Stimulated activated CD4-positive, alpha-beta T cell treated with anti-CD3 and anti-CD28 coated beads, Interleukin-4, amount 100 ng/mL, for 1 hour (primary cell): ENCODE measurements at regions not wholly inside any gene's neighbourhood (a gene's known extent, or its start where the extent isn't known, plus 50 kb on each side); places are given as distances from the start of the nearest gene placed in this dataset.

Experiments
- DNase-seq: peaks from one replicate; pipeline ENCODE4 v3.0.0-alpha.2; 2020

GRCh38 chr16:86203557-86204275 is 304.8 kb downstream of the IRF8 start:
- DNase-seq, result no peak

- no peak for DNase-seq
These were observed 304.6 kb upstream of the FOXF1 start for GRCh38 chr16:86205521-86206245.

DNA sequence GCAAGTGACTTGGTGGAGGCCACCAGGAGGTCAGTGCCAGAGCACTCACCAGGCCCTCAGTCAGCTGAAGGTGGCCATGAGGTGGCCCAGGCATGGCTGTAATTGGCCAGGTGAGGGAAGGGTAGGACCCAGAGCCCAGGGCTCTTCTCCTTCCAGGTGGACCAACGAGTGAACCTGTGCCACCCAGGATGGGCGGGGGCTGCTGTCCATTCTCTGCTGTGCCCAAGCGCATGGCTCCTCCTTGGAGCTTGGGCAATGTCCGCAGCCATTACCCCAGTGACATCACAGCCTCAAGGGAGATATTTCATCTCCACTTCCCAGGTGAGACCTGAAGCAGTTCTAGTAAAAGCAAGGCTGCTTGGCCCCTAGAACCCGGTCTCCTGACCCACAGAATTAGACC is 303.0 kb upstream of the FOXF1 start:
- no peak for DNase-seq

DNA sequence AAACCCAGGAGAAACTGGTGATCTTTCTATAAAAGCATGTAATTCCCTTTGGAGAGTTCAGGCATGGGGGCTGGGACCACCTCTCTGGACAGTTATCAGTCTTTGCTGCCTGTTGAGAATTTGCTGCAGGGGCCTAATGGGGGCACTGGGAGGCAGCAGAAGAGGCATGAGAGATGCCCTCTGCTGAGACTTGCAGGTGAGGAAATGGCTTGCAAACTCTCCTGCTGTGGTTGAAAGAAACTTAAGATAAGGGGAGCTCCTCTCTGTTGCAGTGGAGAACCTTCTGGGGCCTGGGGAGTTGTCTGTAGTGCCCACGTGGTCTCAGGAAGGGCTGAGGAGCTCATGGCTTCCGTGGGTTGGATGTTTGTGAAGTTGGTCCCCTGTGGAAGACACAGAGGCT is 301.1 kb upstream of the FOXF1 start:
- no peak for DNase-seq

GRCh38 chr16:86210403-86211193 is 299.7 kb upstream of the FOXF1 start:
- DNase-seq, result no peak

GRCh38 chr16:86211265-86211664 is 299.1 kb upstream of the FOXF1 start:
- DNase-seq, result no peak

GRCh38 chr16:86211800-86212199 is 298.5 kb upstream of the FOXF1 start:
- no peak for DNase-seq

- no peak for DNase-seq
These were observed 297.5 kb upstream of the FOXF1 start for GRCh38 chr16:86212706-86213436.

DNA sequence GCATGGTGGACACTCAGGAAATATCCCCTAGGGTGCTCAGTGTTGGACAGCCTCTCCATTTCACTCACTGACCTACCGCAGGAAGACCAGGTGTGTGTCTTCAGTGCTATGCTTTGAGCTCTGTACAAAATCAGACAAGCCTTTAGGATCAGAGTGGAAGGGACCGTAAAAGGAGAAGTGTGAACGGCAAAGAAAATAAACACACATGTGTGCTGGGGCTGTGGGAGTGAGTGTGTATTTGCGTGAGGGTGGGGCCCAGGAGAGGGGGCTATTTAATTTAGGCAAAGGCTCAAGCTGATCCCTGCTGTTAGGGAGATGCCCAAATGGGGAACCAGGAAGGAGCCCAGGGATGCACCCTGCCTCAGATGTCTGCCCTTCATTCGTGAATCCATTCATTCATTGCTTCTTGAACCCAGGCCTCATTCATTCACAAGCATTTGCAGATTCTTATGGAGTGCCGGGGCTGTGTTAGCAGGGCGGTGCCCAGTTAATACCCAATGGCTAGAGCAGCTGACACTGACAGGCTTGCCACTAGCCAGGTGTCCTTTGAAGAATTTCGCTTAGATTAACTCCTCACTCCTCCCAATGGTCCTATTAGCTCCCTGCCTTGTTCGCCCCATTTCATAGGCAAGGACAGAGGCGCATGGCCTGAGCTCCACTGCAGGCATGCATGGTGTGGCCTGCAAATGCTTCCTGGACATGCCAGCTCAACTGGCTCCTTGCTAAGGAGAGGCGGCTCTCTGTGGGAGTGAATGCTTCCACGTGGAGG is 296.7 kb upstream of the FOXF1 start:
- no peak for DNase-seq

GRCh38 chr16:86214326-86215232 is 295.7 kb upstream of the FOXF1 start:
- no peak for DNase-seq

DNA sequence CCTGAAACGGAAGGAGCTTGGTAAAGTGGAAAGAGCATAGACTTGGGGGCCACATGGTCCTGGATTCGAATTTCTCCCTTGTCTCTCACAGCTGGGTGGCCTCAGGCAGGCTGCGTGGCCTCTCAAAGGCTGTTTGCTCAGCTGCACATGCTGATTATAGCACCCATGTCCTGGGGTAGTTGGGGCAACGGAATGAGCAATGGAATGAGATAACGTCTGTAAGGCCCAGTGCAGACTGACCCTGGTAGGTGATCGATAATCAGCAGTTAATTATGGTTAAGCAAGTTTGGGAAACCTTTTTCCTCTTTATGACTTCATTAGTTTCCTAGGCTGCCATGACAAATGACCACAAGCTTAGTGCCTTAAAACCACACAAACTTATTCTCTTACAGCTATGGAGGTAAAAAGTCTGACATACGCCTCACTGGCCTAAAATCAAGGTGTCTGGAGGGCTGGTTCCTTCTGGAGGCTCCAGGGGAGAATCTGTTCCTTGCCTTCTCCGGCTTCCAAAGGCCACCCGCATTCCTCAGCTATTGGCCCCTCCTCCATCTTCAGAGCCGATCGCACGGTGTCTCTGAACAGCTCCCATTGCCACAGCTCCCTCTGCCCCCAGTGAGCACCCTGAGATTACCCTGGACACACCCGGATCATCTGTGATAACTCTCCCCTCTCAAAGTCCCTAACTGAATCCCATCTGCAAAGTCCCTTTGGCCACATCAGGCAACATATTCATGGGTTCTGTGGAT is 294.9 kb upstream of the FOXF1 start:
- no peak for DNase-seq

DNA sequence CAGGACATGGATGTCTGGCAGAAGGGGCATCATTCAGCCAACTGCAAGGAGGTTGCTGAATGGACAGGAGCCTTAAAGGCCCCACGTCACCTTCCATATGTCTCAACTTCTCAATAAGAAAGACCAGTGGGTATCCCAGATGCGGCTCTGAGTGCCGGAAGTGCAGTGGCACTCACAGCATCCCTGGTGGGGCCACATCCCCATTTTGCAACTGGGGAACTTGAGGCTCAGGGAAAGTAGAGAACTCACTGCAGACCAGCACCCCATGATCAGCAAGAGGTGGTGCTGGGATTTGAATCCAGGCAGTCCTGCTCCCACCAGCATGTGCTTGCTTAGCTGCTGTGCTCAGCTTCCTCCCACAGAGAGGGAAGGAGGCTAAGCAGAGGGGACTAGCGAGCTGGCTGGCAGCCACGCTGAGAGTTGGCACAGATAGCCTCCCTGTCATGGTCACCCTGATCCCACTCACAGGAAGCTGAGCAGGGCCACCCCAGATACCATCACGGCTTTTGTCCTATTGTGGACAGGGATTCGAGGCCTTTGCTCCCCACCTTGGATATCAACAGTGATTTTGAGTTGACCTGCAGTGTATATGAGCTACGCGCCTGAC is 294.2 kb upstream of the FOXF1 start:
- DNase-seq, result no peak

DNA sequence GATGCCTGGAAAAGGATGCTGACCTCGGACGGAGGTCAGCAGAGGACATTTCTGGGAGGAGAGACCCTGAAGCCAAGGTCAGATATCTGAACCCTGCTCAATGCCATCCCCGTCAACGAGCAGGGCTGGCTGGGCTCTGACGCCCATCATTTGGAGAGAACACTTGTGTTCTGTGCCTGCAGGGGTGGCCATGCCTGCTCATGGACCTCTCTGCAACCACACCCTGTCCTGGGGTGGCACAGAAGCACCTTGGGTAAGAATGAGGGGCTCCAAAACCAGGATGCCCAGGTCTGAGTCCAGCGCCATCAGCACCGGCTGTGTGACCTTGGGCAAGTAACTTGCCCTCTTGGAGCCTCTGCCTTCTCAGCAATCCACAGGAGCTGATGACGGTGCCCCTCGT is 293.7 kb upstream of the FOXF1 start:
- DNase-seq, result no peak

- no peak for DNase-seq
These were observed 293.1 kb upstream of the FOXF1 start for GRCh38 chr16:86217001-86217890.

DNA sequence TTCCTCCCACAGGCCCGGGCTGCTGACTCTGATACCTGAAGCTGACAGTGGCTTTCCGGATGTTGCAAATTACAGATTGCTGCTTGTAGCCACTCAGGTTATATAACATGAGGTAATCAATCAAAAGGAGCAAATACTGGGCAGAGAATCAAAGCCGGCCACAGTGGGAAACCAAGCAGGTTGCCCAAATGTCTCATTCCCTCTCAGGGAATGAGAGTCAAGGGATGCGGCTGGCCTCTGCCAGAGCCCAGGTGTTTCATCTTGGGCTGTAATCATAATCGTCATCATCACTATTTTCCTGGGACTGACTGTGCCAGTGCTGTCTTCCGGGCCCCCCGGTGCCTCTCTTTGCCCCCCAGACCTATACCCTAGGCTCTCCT is 292.4 kb upstream of the FOXF1 start:
- no peak for DNase-seq

DNA sequence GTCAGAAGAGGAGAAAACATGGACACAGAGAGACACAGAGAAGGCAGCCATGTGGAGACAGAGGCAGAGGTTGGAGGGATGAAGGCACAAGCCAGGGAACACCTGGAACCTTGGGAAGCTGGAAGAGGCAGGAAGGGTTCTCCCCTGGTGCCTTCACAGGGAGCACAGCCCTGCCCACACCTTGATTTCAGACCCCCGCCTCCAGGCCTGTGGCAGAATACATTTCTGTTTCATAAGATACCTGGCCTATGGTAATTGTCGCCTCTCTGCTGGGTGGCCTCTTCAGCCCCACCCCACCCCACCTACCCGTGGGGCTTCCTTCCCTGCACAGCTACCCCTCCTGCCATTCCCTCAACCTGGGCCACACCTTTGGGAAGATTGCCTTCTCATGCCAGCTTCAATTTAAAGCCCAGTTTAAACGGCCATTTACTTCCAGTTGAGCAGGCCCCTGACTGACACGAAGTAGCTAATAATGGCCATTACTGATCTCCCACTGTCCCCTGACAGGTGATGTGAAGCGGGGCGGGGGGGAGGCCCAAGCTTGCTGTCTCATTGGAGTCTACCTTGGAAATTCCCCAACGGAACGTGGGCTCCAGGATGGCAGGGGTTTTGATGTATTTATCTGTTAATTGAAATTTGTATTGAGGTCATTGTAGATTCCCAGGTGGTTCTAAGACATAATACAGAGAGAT is 291.7 kb upstream of the FOXF1 start:
- no peak for DNase-seq

- no peak for DNase-seq
These were observed 290.5 kb upstream of the FOXF1 start for GRCh38 chr16:86219655-86220445.

DNA sequence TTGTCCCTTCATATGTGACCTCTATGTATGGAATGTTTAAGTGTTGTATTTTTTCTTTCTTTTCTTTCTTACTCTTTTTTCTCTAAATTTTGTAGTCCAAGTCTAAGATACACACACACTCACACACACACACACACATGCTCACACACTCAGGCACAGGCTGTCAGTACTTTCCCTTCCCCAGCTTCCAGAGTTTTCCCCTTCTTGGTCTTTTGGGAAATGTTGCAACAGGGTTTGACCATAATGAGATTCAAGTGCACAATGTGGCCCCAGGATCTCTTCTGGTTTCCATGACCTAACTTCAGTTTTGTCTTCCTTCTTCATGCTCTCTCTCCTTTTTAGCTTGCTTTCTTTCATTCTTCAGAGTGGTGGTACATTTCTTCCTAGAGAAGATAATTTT is 289.8 kb upstream of the FOXF1 start:
- no peak for DNase-seq
